A549 (cell line): ENCODE measurements at regions not wholly inside any gene's neighbourhood (a gene's known extent, or its start where the extent isn't known, plus 50 kb on each side); places are given as distances from the start of the nearest gene placed in this dataset.

Source experiments
- ATAC-seq, 2 experiments: fragments of 200-7000 bp in 1 of 2; fragments of >200 bp in 1 of 2; cut with Nextera tagmentation in 1 of 2; cut with Tn5 transposase in 1 of 2; 3 replicates each; pipeline versions ENCODE4 v1.8.0 to v1.9.1; 2018 to 2020; ENCODE audit warnings: mild to moderate bottlenecking in 1 of 2, moderate library complexity in 1 of 2
- CTCF ChIA-PET: fragments of 300-600 bp; sonication (Branson Sonifier 250); formaldehyde crosslinking; extraction: SDS; loops from one replicate; lab custom pipeline; 2021; ENCODE audit warnings: antibody characterized with exemption, inconsistent platforms; lab: Yijun Ruan, JAX
- POLR2A ChIA-PET: fragments of 350-600 bp; formaldehyde crosslinking; extraction: SDS; loops from one replicate; lab custom pipeline; 2021; ENCODE audit warnings: antibody characterized with exemption, inconsistent platforms; lab: Yijun Ruan, JAX
- DNase-seq, 2 experiments: peaks; one replicate each; pipeline versions ENCODE4 v3.0.0 to v3.0.0-alpha.2; 2011 to 2016; ENCODE audit warnings: low read depth in 1 of 2, low spot score in 1 of 2
- FAIRE-seq: peaks from 2 replicates; lab custom pipeline; 2011; peaks lifted over from hg19 to GRCh38; lab: Jason Lieb, UNC
- H3K27ac ChIP-seq, 2 experiments: fragments of >200 bp; sonication (Bioruptor Twin); formaldehyde crosslinking; 3 replicates each; pipeline ENCODE4 v1.5.1; 2016 to 2017
- H3K4me1 ChIP-seq: fragments of >200 bp; sonication (Bioruptor Twin); formaldehyde crosslinking; 3 replicates; pipeline ENCODE4 v1.6.1; 2016
- H3K4me2 ChIP-seq: fragments of >200 bp; sonication (Bioruptor Twin); formaldehyde crosslinking; 3 replicates; pipeline ENCODE4 v1.6.1; 2016
- H3K4me3 ChIP-seq: fragments of >200 bp; sonication (Bioruptor Twin); formaldehyde crosslinking; 3 replicates; pipeline ENCODE4 v1.5.1; 2016
- H3K9me3 ChIP-seq: fragments of >200 bp; sonication (Bioruptor Twin); formaldehyde crosslinking; 3 replicates; pipeline ENCODE4 v1.6.1; 2016
- BHLHE40 ChIP-seq: IDR thresholded peaks from 2 replicates; pipeline ENCODE4 v1.6.1; 2012; ENCODE audit warnings: low read depth, low read length, inconsistent platforms
- CBX8 ChIP-seq: fragments of 200-600 bp; sonication (generic); IDR thresholded peaks from 2 replicates; pipeline ENCODE4 v1.6.1; 2016
- CEBPB ChIP-seq, 2 experiments: fragments of >200 bp in 1 of 2; sonication (Bioruptor Twin) in 1 of 2; formaldehyde crosslinking in 1 of 2; IDR thresholded peaks; 2 replicates each; pipeline ENCODE4 v1.6.1; 2012 to 2016
- EHF ChIP-seq: fragments of 250-450 bp; sonication (Bioruptor Pico); IDR thresholded peaks from 2 replicates; pipeline ENCODE4 v1.5.0; 2020; ENCODE audit warnings: mild to moderate bottlenecking
- EHMT2 ChIP-seq: fragments of 200-600 bp; sonication (generic); IDR thresholded peaks from 2 replicates; pipeline ENCODE4 v1.6.1; 2016; ENCODE audit warnings: antibody characterized with exemption, low read depth, mild to moderate bottlenecking, moderate library complexity
- EP300 ChIP-seq, 2 experiments: fragments of >200 bp; sonication (Bioruptor Twin); formaldehyde crosslinking; IDR thresholded peaks; 2 replicates in 1 of 2; 3 replicates in 1 of 2; pipeline ENCODE4 v1.6.1; 2016 to 2017
- FOSL2 ChIP-seq, 2 experiments: fragments of 450-650 bp in 1 of 2; fragments of >200 bp in 1 of 2; sonication (Bioruptor Twin) in 1 of 2; formaldehyde crosslinking; IDR thresholded peaks; 2 replicates each; pipeline versions ENCODE4 v1.5.0 to v1.6.1; 2016 to 2020; ENCODE audit warnings: mild to moderate bottlenecking in 1 of 2, moderate library complexity in 1 of 2
- GATA3 ChIP-seq: IDR thresholded peaks from 2 replicates; pipeline ENCODE4 v1.6.1; 2012; ENCODE audit warnings: borderline replicate concordance
- HOXB13 ChIP-seq: fragments of 250-450 bp; sonication (Bioruptor Pico); IDR thresholded peaks from 2 replicates; pipeline ENCODE4 v1.5.0; 2020; ENCODE audit warnings: low read depth, mild to moderate bottlenecking, moderate library complexity
- HOXB5 ChIP-seq: fragments of 250-450 bp; sonication (Bioruptor Pico); IDR thresholded peaks from 2 replicates; pipeline ENCODE4 v1.5.0; 2020; ENCODE audit warnings: mild to moderate bottlenecking, moderate library complexity
- JUN ChIP-seq, 2 experiments: fragments of >200 bp; sonication (Bioruptor Twin); formaldehyde crosslinking; IDR thresholded peaks; 2 replicates in 1 of 2; 3 replicates in 1 of 2; pipeline ENCODE4 v1.6.1; 2016 to 2017
- JUNB ChIP-seq: fragments of >200 bp; sonication (Bioruptor Twin); formaldehyde crosslinking; IDR thresholded peaks from 2 replicates; pipeline ENCODE4 v1.6.1; 2016
- KDM5A ChIP-seq: fragments of 200-600 bp; sonication (generic); IDR thresholded peaks from 2 replicates; pipeline ENCODE4 v1.6.1; 2016; ENCODE audit warnings: antibody characterized with exemption, mild to moderate bottlenecking
- MAFK ChIP-seq: fragments of 450-650 bp; IDR thresholded peaks from 2 replicates; pipeline ENCODE4 v1.6.1; 2014; ENCODE audit not compliant: partially characterized antibody
- MAZ ChIP-seq: fragments of 150-350 bp; IDR thresholded peaks from 2 replicates; pipeline ENCODE4 v1.6.1; 2014; ENCODE audit warnings: antibody characterized with exemption, low read depth, low read length, borderline replicate concordance
- MYC ChIP-seq: IDR thresholded peaks from 2 replicates; pipeline ENCODE4 v1.6.1; 2012; ENCODE audit warnings: mild to moderate bottlenecking, inconsistent platforms, low read length, improper control_type of control experiment, borderline replicate concordance
- NFE2L2 ChIP-seq: fragments of 150-350 bp; conservative IDR thresholded peaks from 2 replicates; pipeline ENCODE4 v1.6.1; 2014; ENCODE audit warnings: low read length
- NPAS2 ChIP-seq: fragments of 250-450 bp; sonication (Bioruptor Pico); IDR thresholded peaks from 2 replicates; pipeline ENCODE4 v1.8.0; 2022; ENCODE audit warnings: mild to moderate bottlenecking, moderate library complexity, borderline replicate concordance
- NR3C1 ChIP-seq: fragments of >200 bp; sonication (Bioruptor Twin); formaldehyde crosslinking; IDR thresholded peaks from 3 replicates; pipeline ENCODE4 v1.6.1; 2017
- RCOR1 ChIP-seq: fragments of 150-350 bp; IDR thresholded peaks from 2 replicates; pipeline ENCODE4 v1.6.1; 2014; ENCODE audit warnings: antibody characterized with exemption, low read length, low read depth
- TFCP2L1 ChIP-seq: fragments of 250-450 bp; sonication (Bioruptor Pico); IDR thresholded peaks from 2 replicates; pipeline ENCODE4 v1.5.0; 2021; ENCODE audit warnings: mild to moderate bottlenecking
- TP53 ChIP-seq: fragments of 250-450 bp; sonication (Bioruptor Pico); IDR thresholded peaks from 2 replicates; pipeline ENCODE4 v1.5.0; 2021; ENCODE audit warnings: mild to moderate bottlenecking, moderate library complexity
- ZC3H11A ChIP-seq: fragments of 450-650 bp; IDR thresholded peaks from 2 replicates; pipeline ENCODE4 v1.6.1; 2014; ENCODE audit warnings: antibody characterized with exemption, mild to moderate bottlenecking
- ZFP36 ChIP-seq: fragments of 450-650 bp; IDR thresholded peaks from 2 replicates; pipeline ENCODE4 v1.6.1; 2014; ENCODE audit warnings: borderline replicate concordance; ENCODE audit not compliant: partially characterized antibody
- WGBS: methylation state at CpG from one replicate; pipeline ENCODE4 v1.1.6; 2017; ENCODE audit errors: missing lambda C conversion rate; 5-methylcytosine and 5-hydroxymethylcytosine counted together
- TF ChIP-seq, protein P1 (sequence below): IDR thresholded peaks from 2 replicates; pipeline ENCODE4 v1.6.1; 2012
- TF ChIP-seq, protein P2 (sequence below): fragments of 450-650 bp; IDR thresholded peaks from 2 replicates; pipeline ENCODE4 v1.6.1; 2014; ENCODE audit warnings: antibody characterized with exemption
- TF ChIP-seq, protein P3 (sequence below): IDR thresholded peaks from 2 replicates; pipeline ENCODE4 v1.6.1; 2012; ENCODE audit warnings: low read depth, borderline replicate concordance
- TF ChIP-seq, protein P4 (sequence below): fragments of 250-450 bp; sonication (Bioruptor Pico); IDR thresholded peaks from 2 replicates; pipeline ENCODE4 v1.5.0; 2021; ENCODE audit warnings: mild to moderate bottlenecking, moderate library complexity, borderline replicate concordance
- TF ChIP-seq, protein P5 (sequence below): fragments of >200 bp; sonication (Bioruptor Twin); formaldehyde crosslinking; IDR thresholded peaks from 2 replicates; pipeline ENCODE4 v1.6.1; 2016
- TF ChIP-seq, protein P6 (sequence below): fragments of 250-450 bp; sonication (Bioruptor Pico); IDR thresholded peaks from 2 replicates; pipeline ENCODE4 v1.5.0; 2020; ENCODE audit warnings: low read depth, mild to moderate bottlenecking, moderate library complexity

DNA sequence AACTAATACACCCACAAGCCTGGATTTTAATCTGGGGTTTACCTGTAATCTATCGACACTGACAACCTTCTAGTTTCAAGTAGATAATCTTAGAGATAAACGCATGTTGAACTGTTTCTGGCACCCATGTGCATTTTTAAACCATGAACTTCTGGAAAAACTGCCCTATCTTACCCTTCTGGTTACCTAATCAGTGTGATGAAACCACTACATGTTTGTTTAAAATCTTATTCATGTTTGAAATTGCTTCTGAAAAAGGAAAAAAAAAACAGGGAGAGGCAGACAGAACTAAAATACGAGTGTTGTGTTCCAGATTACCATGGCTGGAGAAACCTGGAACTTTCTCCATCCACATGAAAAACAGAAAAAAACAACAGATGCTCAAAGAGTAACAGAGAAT lies 139.3 kb downstream of the MID1IP1 start (continued):
- TF ChIP-seq ZC3H11A: no peak

DNA sequence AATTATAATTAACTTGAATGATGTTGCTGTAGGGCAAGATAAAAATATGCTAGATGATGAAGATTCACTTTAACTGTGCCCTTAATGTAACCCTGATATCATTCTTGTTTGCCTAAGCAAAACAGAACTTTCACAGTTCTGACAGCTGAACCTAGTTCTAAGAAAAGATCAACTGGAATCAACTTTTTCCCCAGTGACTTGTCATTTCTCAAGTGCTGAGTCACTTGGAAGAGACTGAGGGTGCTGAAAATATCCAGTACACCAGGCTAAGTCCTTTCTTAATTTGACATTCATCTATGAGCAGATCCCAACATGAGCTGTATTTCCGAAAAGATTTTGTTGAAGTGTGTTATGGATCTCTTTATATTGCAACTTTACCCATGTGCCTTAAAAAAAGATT lies 140.4 kb downstream of the MID1IP1 start:
- Histone ChIP-seq H3K27ac (no peak overlapping the region), H3K9me3 (no peaks in the 10 kb centered on the region), H3K4me3 (no peak overlapping the region)
- DNase-seq: peak in 1 of 2 experiments; percentile 1
- 90% methylated on average over 1 of the region's 1 CpG for WGBS
- peak; percentile 87 for FAIRE-seq
- no peak for TF ChIP-seq TFCP2L1 (CRISPR knock-in tag)
- no peak for TF ChIP-seq GATA3
- TF ChIP-seq, protein P1, sequence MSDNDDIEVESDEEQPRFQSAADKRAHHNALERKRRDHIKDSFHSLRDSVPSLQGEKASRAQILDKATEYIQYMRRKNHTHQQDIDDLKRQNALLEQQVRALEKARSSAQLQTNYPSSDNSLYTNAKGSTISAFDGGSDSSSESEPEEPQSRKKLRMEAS: no peak
- no peak for TF ChIP-seq KDM5A
- no peak for TF ChIP-seq HOXB5 (CRISPR knock-in tag)
- no peak for TF ChIP-seq MAFK
- no peak for TF ChIP-seq NFE2L2
- no peak for TF ChIP-seq CBX8
- TF ChIP-seq, protein P2, sequence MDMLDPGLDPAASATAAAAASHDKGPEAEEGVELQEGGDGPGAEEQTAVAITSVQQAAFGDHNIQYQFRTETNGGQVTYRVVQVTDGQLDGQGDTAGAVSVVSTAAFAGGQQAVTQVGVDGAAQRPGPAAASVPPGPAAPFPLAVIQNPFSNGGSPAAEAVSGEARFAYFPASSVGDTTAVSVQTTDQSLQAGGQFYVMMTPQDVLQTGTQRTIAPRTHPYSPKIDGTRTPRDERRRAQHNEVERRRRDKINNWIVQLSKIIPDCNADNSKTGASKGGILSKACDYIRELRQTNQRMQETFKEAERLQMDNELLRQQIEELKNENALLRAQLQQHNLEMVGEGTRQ: no peak
- TF ChIP-seq EHF (CRISPR knock-in tag): no peak
- TF ChIP-seq MAZ: no peak
- TF ChIP-seq RCOR1: no peak
- TF ChIP-seq, protein P3, sequence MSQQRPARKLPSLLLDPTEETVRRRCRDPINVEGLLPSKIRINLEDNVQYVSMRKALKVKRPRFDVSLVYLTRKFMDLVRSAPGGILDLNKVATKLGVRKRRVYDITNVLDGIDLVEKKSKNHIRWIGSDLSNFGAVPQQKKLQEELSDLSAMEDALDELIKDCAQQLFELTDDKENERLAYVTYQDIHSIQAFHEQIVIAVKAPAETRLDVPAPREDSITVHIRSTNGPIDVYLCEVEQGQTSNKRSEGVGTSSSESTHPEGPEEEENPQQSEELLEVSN: no peak
- TF ChIP-seq ZFP36: no peak
- no peak for TF ChIP-seq MYC
- TF ChIP-seq HOXB13: no peak
- TF ChIP-seq TP53: no peak
- no peak for TF ChIP-seq ZC3H11A
- TF ChIP-seq EHMT2: no peak
- no peak for TF ChIP-seq JUN (IDR thresholded peaks at IDR 0.05)
- TF ChIP-seq, all 56 proteins: peak for 0
- no peak overlapping the region for H3K4me2 ChIP-seq
- no peak for ATAC-seq
- no peaks in the 10 kb centered on the region for H3K4me1 ChIP-seq
- POLR2A ChIA-PET: no interaction called here
- CTCF ChIA-PET: no interaction called here

DNA sequence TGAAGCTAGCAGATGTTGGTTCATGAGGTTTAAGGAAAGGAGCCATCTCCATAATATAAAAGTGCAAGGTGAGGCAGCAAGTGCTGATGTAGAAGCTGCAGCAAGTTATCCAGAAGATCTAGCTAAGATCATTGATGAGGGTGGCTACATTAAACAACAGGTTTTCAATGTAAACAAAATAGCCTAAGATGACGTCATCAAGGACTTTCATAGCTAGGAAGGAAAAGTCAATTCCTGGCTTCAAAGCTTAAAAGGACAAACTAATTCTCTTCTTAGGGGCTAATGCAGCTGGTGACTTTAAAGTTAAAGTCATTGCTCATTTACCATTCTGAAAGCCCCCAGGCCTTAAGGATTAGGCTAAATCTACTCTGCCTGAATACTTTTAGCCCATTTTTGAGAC lies 141.9 kb downstream of the MID1IP1 start:
- CTCF ChIA-PET: no interaction called here
- no peak for ATAC-seq
- TF ChIP-seq EP300 (IDR thresholded peaks at IDR 0.05) (no peak), BHLHE40 (no peak), CEBPB (IDR thresholded peaks at IDR 0.05) (no peak), MAFK (no peak), JUNB (no peak), HOXB5 (CRISPR knock-in tag) (no peak), FOSL2 (IDR thresholded peaks at IDR 0.05) (no peak), FOSL2 (CRISPR knock-in tag; IDR thresholded peaks at IDR 0.05) (no peak), NR3C1 (no peak), NPAS2 (no peak)
- TF ChIP-seq, protein P4, sequence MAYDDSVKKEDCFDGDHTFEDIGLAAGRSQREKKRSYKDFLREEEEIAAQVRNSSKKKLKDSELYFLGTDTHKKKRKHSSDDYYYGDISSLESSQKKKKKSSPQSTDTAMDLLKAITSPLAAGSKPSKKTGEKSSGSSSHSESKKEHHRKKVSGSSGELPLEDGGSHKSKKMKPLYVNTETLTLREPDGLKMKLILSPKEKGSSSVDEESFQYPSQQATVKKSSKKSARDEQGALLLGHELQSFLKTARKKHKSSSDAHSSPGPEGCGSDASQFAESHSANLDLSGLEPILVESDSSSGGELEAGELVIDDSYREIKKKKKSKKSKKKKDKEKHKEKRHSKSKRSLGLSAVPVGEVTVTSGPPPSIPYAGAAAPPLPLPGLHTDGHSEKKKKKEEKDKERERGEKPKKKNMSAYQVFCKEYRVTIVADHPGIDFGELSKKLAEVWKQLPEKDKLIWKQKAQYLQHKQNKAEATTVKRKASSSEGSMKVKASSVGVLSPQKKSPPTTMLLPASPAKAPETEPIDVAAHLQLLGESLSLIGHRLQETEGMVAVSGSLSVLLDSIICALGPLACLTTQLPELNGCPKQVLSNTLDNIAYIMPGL: no peak
- TF ChIP-seq, protein P5, sequence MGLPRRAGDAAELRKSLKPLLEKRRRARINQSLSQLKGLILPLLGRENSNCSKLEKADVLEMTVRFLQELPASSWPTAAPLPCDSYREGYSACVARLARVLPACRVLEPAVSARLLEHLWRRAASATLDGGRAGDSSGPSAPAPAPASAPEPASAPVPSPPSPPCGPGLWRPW: no peak
- TF ChIP-seq, protein P6, sequence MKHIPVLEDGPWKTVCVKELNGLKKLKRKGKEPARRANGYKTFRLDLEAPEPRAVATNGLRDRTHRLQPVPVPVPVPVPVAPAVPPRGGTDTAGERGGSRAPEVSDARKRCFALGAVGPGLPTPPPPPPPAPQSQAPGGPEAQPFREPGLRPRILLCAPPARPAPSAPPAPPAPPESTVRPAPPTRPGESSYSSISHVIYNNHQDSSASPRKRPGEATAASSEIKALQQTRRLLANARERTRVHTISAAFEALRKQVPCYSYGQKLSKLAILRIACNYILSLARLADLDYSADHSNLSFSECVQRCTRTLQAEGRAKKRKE (CRISPR knock-in tag): no peak
- Histone ChIP-seq H3K9me3 (no peaks in the 10 kb centered on the region), H3K4me1 (no peaks in the 10 kb centered on the region), H3K27ac (no peak overlapping the region), H3K4me2 (no peak overlapping the region), H3K4me3 (no peak overlapping the region)
- 6% methylated on average over 1 of the region's 1 CpG for WGBS
- no peak for FAIRE-seq
- POLR2A ChIA-PET: no interaction called here
- no peak for DNase-seq
